BJ (cell line): ENCODE measurements at regions not wholly inside any gene's neighbourhood (a gene's known extent, or its start where the extent isn't known, plus 50 kb on each side); places are given as distances from the start of the nearest gene placed in this dataset.

ENCODE experiments used
- CTCF ChIA-PET: fragments of 350-600 bp; formaldehyde crosslinking; extraction: SDS; loops from one replicate; lab custom pipeline; 2021; ENCODE audit warnings: antibody characterized with exemption, inconsistent platforms; lab: Yijun Ruan, JAX
- POLR2A ChIA-PET: fragments of 300-600 bp; sonication (Branson Sonifier 250); formaldehyde crosslinking; extraction: SDS; loops from one replicate; lab custom pipeline; 2021; ENCODE audit warnings: antibody characterized with exemption; lab: Charles Lee
- DNase-seq: peaks from one replicate; pipeline ENCODE4 v3.0.0-alpha.2; 2011; ENCODE audit warnings: low read depth
- H3K27me3 ChIP-seq: 2 replicates; pipeline ENCODE4 v1.6.0; 2011; ENCODE audit warnings: low read length; ENCODE audit not compliant: control insufficient read depth, insufficient read depth
- H3K36me3 ChIP-seq: 2 replicates; pipeline ENCODE4 v1.5.1; 2011; ENCODE audit warnings: low read length; ENCODE audit not compliant: control insufficient read depth, insufficient read depth
- H3K4me3 ChIP-seq: 2 replicates; pipeline ENCODE4 v1.5.1; 2011; ENCODE audit warnings: low read depth, mild to moderate bottlenecking, control low read depth, low read length
- CTCF ChIP-seq: IDR thresholded peaks from 2 replicates; pipeline ENCODE4 v1.5.1; 2011; ENCODE audit warnings: low read depth, mild to moderate bottlenecking, control low read depth, inconsistent platforms, low read length, moderate library complexity; ENCODE audit not compliant: insufficient read depth

- DNase-seq = no peak
- Histone ChIP-seq H3K36me3 (no peaks in the 10 kb centered on the region), H3K4me3 (no peak overlapping the region), H3K27me3 (no peaks in the 10 kb centered on the region)
- no peak for TF ChIP-seq CTCF
- ChIA-PET POLR2A (no interaction called here), CTCF (interaction anchor here (0.7 kb wide), 1 partner anchor 337 kb away, joined by 3 read pairs; no protein-coding TSS in a partner anchor)
Measured at GRCh38 chr15:47294765-47295259, 422.5 kb upstream of the SEMA6D start.

- TF ChIP-seq CTCF = no peak
- no peak for DNase-seq
- no peaks in the 10 kb centered on the region for H3K36me3 ChIP-seq
- CTCF ChIA-PET = interaction anchor here (1.3 kb wide), 1 partner anchor 10 kb away, joined by 3 read pairs; no protein-coding TSS in a partner anchor
- POLR2A ChIA-PET = no interaction called here
- H3K4me3 ChIP-seq = no peak overlapping the region
- H3K27me3 ChIP-seq = no peaks in the 10 kb centered on the region
Measured at GRCh38 chr15:47296881-47297280, 420.4 kb upstream of the SEMA6D start.

- ChIA-PET POLR2A (no interaction called here), CTCF (no interaction called here)
- no peak for TF ChIP-seq CTCF
- no peak overlapping the region for H3K4me3 ChIP-seq
- H3K36me3 ChIP-seq = no peaks in the 10 kb centered on the region
- H3K27me3 ChIP-seq = no peaks in the 10 kb centered on the region
- no peak for DNase-seq
Measured at GRCh38 chr15:47299846-47300434, 417.4 kb upstream of the SEMA6D start.

- ChIA-PET POLR2A (no interaction called here), CTCF (interaction anchor here (0.7 to 1.2 kb wide), 2 partner anchors 11 to 26 kb away, joined by 3 to 5 read pairs; no protein-coding TSS in a partner anchor)
- no peak for TF ChIP-seq CTCF
- Histone ChIP-seq H3K36me3 (no peaks in the 10 kb centered on the region), H3K4me3 (no peak overlapping the region), H3K27me3 (no peaks in the 10 kb centered on the region)
- no peak for DNase-seq
Measured at GRCh38 chr15:47300596-47300995, 416.7 kb upstream of the SEMA6D start.

GRCh38 chr15:47301481-47301880 is 415.8 kb upstream of the SEMA6D start:
- ChIA-PET CTCF (interaction anchor here (1.2 kb wide), 1 partner anchor 10 kb away, joined by 5 read pairs; no protein-coding TSS in a partner anchor), POLR2A (no interaction called here)
- Histone ChIP-seq H3K36me3 (no peaks in the 10 kb centered on the region), H3K4me3 (no peak overlapping the region), H3K27me3 (no peaks in the 10 kb centered on the region)
- no peak for DNase-seq
- TF ChIP-seq CTCF = no peak
